ENCODE measurements at regions not wholly inside any gene's neighbourhood (a gene's known extent, or its start where the extent isn't known, plus 50 kb on each side); places are given as distances from the start of the nearest gene placed in this dataset.
"Not testable (repeated sequence)": the region's sequence is repeated elsewhere in the genome, so short reads cannot be mapped to it uniquely, and the experiment has no call there.

- DNase-seq = no peak
Observed at GRCh38 chr17:27944546-27945332, 51.6 kb upstream of the LYRM9 start.

- DNase-seq = no peak
Observed at GRCh38 chr17:27945333-27945616, 52.1 kb upstream of the LYRM9 start.

GRCh38 chr17:27945953-27946352 is 52.8 kb upstream of the LYRM9 start:
- no peak for DNase-seq

DNA sequence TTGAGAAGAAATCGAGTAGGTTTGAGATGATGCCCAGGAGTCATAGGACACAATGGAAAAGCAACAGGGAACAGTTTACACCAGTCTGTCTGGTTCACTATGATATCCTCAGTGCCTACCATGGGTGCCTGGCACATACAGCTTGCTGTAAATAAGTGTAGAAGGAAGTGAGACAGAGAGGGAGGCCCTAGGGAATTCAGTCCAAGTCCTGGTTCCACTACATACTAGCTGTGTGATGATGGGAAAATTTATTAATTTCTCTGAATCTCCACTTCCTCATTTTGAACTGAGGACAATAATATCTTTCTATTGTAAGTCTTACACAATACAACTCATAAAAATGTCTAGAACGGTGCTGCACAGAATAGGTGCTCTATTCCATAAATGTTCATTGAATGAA is 53.3 kb upstream of the LYRM9 start:
- no peak for DNase-seq

DNA sequence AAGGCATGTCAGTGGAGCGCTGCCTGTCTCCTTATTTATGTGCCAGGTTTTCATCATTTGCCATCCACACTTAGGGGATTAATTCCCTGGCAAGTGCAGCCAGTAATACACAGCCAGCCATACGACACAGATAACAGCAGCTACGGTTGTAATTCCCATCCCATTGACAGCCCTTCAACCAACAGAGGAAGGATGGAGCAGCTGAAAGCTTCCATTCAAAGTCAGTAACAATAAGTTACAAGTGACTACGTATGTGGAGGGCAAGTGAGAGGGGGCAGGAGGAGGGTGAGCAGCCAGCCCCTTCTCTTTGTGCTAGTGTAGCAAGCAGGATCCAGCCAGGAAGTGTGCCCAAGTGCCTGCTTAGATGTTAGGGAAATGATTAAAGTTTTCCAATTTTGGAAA is 53.8 kb upstream of the LYRM9 start:
- DNase-seq = no peak

- no peak for DNase-seq
Observed at GRCh38 chr17:27949304-27949703, 56.1 kb upstream of the LYRM9 start.

GRCh38 chr17:27950225-27950624 is 57.1 kb upstream of the LYRM9 start:
- not testable (repeated sequence) for DNase-seq

DNA sequence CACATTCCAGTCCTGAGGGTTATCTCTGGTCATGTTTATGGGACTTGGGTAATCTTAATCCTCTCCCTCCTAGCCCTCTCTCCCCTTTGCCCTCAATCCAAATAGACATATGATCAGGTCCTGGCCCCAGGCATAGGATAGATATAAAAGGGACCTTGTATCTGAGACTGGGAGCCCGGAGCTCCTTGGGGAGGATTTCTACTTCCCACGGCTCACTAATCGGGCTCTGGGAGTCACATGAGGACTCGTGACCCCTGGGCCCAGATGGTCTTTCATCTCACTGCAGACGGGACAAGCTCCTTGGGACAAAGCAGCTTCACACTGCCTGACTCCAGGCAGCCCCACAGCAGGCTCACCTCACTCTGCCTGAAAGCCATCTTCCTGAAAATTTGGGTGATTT is 57.8 kb upstream of the LYRM9 start:
- DNase-seq = no peak

DNA sequence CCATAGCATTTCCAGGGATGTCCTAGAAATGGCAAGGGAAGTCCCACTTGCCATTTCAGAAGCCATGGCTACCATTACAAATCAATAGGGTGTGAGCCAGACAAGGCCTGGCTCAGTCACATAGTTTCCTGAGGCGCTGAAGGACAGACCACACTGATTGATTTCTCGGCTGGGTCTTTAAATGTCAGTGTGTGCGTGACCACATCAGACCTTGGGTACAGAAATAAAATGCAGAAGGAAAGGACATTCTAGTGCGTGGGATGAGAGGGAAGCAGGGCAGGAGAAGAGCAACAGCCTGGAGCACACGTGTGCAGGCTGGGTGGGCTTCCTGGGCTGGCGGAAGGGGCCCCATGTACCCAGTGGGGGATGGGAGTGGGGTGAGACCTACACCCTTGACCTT is 58.7 kb upstream of the LYRM9 start:
- no peak for DNase-seq

DNA sequence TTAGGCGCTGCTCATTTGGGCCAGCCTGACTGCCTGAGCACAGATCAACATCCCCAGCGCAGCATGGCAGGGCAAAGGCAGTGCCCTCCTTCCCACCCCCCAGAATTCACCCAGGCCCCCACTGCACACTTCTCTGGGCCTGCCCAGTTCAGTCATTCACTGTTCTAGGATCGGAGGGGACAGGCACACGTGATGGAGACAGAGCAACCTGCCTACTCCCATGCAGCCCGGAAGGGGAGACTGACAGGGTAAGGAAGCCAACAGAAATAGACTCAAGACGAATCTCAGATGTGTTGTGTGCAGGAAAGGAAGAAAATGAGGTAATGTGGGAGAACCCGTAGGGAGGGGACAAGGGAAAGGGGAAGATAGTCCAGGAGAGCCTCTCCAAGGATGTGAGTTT is 59.2 kb upstream of the LYRM9 start:
- no peak for DNase-seq

DNA sequence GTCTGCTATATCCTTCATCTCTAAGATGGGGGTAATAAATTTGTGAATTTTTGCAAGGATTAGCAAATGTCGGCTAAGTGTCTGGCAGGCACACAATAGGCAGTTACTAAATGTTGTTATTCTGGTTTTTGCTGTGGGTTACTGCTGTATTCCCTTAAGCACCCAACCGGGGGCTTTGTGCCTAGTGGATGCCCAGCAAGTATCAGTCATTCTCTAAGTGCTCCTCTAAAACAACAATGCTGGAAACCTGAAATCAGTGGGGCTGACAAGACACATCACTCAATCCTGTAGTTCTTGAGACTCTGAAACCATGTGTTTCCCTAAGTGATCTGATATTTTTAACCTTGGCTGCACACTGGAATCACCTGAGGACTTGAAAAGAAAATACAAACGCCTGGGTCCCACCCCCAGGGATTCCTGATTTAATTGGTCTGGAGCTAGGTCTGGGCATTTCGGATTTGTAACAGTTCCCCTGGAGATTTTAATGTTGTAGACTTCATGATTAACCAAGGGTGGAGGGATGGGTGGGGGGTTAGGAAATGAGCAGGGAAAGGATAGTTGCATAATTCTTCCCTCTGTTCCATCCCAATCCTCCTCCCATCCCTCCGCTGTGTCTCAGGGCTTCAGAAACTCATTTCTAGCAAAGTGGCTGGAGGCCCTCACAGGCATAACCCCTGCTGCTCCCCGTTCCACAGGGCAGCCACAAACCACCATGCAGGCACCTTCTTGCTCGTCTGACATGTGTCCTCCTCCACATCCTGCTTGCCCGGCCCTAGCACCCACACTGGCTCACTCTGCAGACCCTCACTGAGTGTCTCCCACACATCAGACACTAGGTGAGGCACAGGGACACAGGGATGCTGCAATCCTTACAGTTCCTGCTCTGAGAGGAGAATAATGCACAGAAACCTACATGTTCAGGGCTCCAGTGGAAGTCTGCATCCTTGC is 61.7 kb upstream of the LYRM9 start:
- no peak for DNase-seq

GRCh38 chr17:27956601-27957445 is 63.7 kb upstream of the LYRM9 start:
- no peak for DNase-seq

- DNase-seq = not testable (repeated sequence)
Observed at GRCh38 chr17:27957446-27957793, 64.3 kb upstream of the LYRM9 start.

- no peak for DNase-seq
Observed at GRCh38 chr17:27958708-27959381, 65.7 kb upstream of the LYRM9 start.

- no peak for DNase-seq
Observed at GRCh38 chr17:27959382-27959709, 66.2 kb upstream of the LYRM9 start.

- DNase-seq = no peak
Observed at GRCh38 chr17:27960183-27960849, 67.2 kb upstream of the LYRM9 start.

- not testable (repeated sequence) for DNase-seq
Observed at GRCh38 chr17:27962581-27962980, 69.4 kb upstream of the LYRM9 start.

- no peak for DNase-seq
Observed at GRCh38 chr17:27965224-27965623, 72.1 kb upstream of the LYRM9 start.

GRCh38 chr17:27968206-27968732 is 74.2 kb upstream of the NLK start:
- DNase-seq = no peak

- no peak for DNase-seq
Observed at GRCh38 chr17:27970587-27970986, 71.9 kb upstream of the NLK start.
